ENCODE measurements at regions not wholly inside any gene's neighbourhood (a gene's known extent, or its start where the extent isn't known, plus 50 kb on each side); places are given as distances from the start of the nearest gene placed in this dataset.

GRCh38 chr5:162410365-162410764, 342.8 kb downstream of the GABRG2 start:
- no peak overlapping the region for H2AFZ ChIP-seq (ENCODE audit: low read depth)
- no peaks in the 10 kb centered on the region for H4K20me1 ChIP-seq (ENCODE audit: insufficient read depth)
- H3K9me2 ChIP-seq = no peaks in the 10 kb centered on the region
- H3K4me3 ChIP-seq (ENCODE audit: low read depth in 2 of 2, low read length in 1 of 2) = no peak overlapping the region
- no peak overlapping the region for H3K9ac ChIP-seq
- no peak for TF ChIP-seq FOSL2 (IDR thresholded peaks at IDR 0.05; ENCODE audit: borderline replicate concordance, low read depth)
- no peak for TF ChIP-seq IRF3 (IDR thresholded peaks at IDR 0.05; ENCODE audit: low read depth, low read length)
- no peak for TF ChIP-seq RFX5 (IDR thresholded peaks at IDR 0.05; ENCODE audit: low read length)
- no peak for TF ChIP-seq NRF1 (IDR thresholded peaks at IDR 0.05; ENCODE audit: low read depth, low read length)
- TF ChIP-seq REST (IDR thresholded peaks at IDR 0.05; ENCODE audit: low read depth, low read length) = no peak
- TF ChIP-seq CHD2 (IDR thresholded peaks at IDR 0.05; ENCODE audit: low read length, partially characterized antibody) = no peak
- TF ChIP-seq TEAD4 (IDR thresholded peaks at IDR 0.05; ENCODE audit: borderline replicate concordance, insufficient read depth) = no peak
- TF ChIP-seq RXRA (IDR thresholded peaks at IDR 0.05; ENCODE audit: borderline replicate concordance, low read depth) = no peak
- no peaks in the 10 kb centered on the region for H3K36me3 ChIP-seq (replicated peaks in 1 of 2; ENCODE audit: control insufficient read depth in 1 of 2, insufficient read depth in 2 of 2, low read length in 1 of 2)
- H3K79me2 ChIP-seq (ENCODE audit: insufficient read depth) = no peaks in the 10 kb centered on the region
- CTCF ChIA-PET = no interaction called here
- H3K9me3 ChIP-seq = 0 out of 2 replicates have a peak, but pooled peaks cover 2% of the 10 kb centered on the region
- no peaks in the 10 kb centered on the region; a peak in 1 of 4 replicates for H3K4me1 ChIP-seq (ENCODE audit: control insufficient read depth in 1 of 2, insufficient read depth in 2 of 2, low read depth in 1 of 2, low read length in 1 of 2)
- 7% methylated on average over 8 of the region's 8 CpGs for WGBS (ENCODE audit: low lambda C conversion rate)
- no peak for DNase-seq
- no peak overlapping the region for H3K4me2 ChIP-seq
- no peak overlapping the region for H3K27ac ChIP-seq (ENCODE audit: low read depth in 2 of 2, low read length in 1 of 2)
- POLR2A ChIA-PET = no interaction called here
- no peaks in the 10 kb centered on the region for H3K27me3 ChIP-seq (ENCODE audit: insufficient read depth)
- no peaks in the 10 kb centered on the region for H3F3A ChIP-seq (replicated peaks; ENCODE audit: insufficient read depth)

- POLR2A ChIA-PET = no interaction called here
- H3K27ac ChIP-seq (ENCODE audit: low read depth in 2 of 2, low read length in 1 of 2) = no peak overlapping the region
- H3K9me2 ChIP-seq = no peaks in the 10 kb centered on the region
- H3K36me3 ChIP-seq (replicated peaks in 1 of 2; ENCODE audit: control insufficient read depth in 1 of 2, insufficient read depth in 2 of 2, low read length in 1 of 2) = no peaks in the 10 kb centered on the region
- no peak overlapping the region for H3K4me3 ChIP-seq (ENCODE audit: low read depth in 2 of 2, low read length in 1 of 2)
- no peaks in the 10 kb centered on the region for H3K9me3 ChIP-seq
- no peaks in the 10 kb centered on the region for H3K27me3 ChIP-seq (ENCODE audit: insufficient read depth)
- H2AFZ ChIP-seq (ENCODE audit: low read depth) = no peak overlapping the region
- no peaks in the 10 kb centered on the region for H3F3A ChIP-seq (replicated peaks; ENCODE audit: insufficient read depth)
- H3K4me2 ChIP-seq = no peak overlapping the region
- H3K4me1 ChIP-seq (ENCODE audit: control insufficient read depth in 1 of 2, insufficient read depth in 2 of 2, low read depth in 1 of 2, low read length in 1 of 2) = no peaks in the 10 kb centered on the region
- TF ChIP-seq YY1 (IDR thresholded peaks at IDR 0.05; ENCODE audit: low read depth) (no peak), SMC3 (IDR thresholded peaks at IDR 0.05; ENCODE audit: low read depth, low read length) (no peak), RXRA (IDR thresholded peaks at IDR 0.05; ENCODE audit: borderline replicate concordance, low read depth) (no peak), TCF12 (IDR thresholded peaks at IDR 0.05) (no peak), REST (IDR thresholded peaks at IDR 0.05; ENCODE audit: low read depth, low read length) (no peak), ELF1 (IDR thresholded peaks at IDR 0.05) (no peak), FOXJ3 (CRISPR knock-in tag; IDR thresholded peaks at IDR 0.05) (no peak), PBX3 (IDR thresholded peaks at IDR 0.05) (no peak), NRF1 (IDR thresholded peaks at IDR 0.05; ENCODE audit: low read depth, low read length) (no peak), EZH2phosphoT487 (IDR thresholded peaks at IDR 0.05; ENCODE audit: borderline replicate concordance, low read depth) (no peak), POLR2AphosphoS5 (IDR thresholded peaks at IDR 0.05; ENCODE audit: low read depth, low read length) (no peak)
- H3K79me2 ChIP-seq (ENCODE audit: insufficient read depth) = no peaks in the 10 kb centered on the region
- no peaks in the 10 kb centered on the region for H4K20me1 ChIP-seq (ENCODE audit: insufficient read depth)
- CTCF ChIA-PET = no interaction called here
- DNase-seq = no peak
- H3K9ac ChIP-seq = no peak overlapping the region
Observed at GRCh38 chr5:162429142-162429541, 361.6 kb downstream of the GABRG2 start.

Measured in SK-N-SH (cell line).